Fibroblast of pulmonary artery (primary cell): ENCODE measurements at regions not wholly inside any gene's neighbourhood (a gene's known extent, or its start where the extent isn't known, plus 50 kb on each side); places are given as distances from the start of the nearest gene placed in this dataset.

ENCODE experiments used
- DNase-seq: peaks from one replicate; pipeline ENCODE4 v3.0.0-alpha.2; 2010; ENCODE audit warnings: low read depth
- H3K4me3 ChIP-seq: replicated peaks from 2 replicates; pipeline ENCODE4 v1.5.1; 2011; ENCODE audit warnings: low read depth, mild to moderate bottlenecking, control low read depth, low read length, moderate library complexity
- CTCF ChIP-seq: IDR thresholded peaks from 2 replicates; pipeline ENCODE4 v1.5.1; 2011; ENCODE audit warnings: mild to moderate bottlenecking, control low read depth, low read length, inconsistent platforms; ENCODE audit errors: missing control alignments

- no peak for DNase-seq
- H3K4me3 ChIP-seq = no peak overlapping the region
- TF ChIP-seq CTCF = no peak
These were observed 164.2 kb upstream of the MYL2 start for GRCh38 chr12:111084605-111085004.

DNA sequence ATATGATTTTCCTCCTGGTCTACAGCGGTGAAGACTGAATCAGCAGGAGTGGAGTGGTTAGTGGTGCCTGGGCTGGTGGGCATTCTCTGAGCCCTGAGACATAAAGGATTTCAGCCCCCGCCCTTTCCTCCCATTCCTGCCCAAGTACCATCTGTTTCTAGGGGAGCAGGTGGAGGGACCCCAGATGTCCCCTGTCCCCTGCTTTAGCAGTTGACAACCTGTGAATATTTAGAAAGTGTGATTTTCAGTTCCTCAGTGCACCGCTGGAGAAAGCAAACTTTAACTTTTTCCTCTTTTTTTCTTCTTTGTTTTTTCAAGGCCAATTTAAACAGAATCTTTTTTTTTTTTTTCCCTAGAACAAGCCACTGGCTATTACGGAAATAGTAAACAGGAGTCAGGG, 163.8 kb upstream of the MYL2 start:
- TF ChIP-seq CTCF = no peak
- DNase-seq = no peak
- H3K4me3 ChIP-seq = no peak overlapping the region

DNA sequence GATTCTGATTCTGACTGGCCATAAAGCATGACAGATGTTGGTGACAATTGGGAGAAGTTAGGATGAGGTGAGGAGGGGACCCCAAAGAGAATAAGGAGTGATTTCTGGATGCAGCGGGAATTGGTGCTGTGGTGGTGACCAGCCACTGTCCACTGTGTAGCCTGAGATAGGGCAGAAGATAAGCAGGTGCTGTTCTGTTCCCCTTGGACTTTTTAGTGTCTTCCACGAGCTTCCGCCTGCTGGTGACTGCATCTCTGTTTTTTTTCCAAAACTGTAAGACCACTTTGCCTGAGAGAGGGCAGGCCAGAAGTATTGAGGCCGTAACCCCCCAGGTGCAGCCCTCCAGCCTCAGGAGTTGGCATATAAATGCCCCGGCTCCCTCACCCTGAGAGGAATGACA, 161.2 kb upstream of the MYL2 start:
- no peak for DNase-seq

GRCh38 chr12:111078731-111079130, 158.4 kb upstream of the MYL2 start:
- TF ChIP-seq CTCF = no peak
- DNase-seq = no peak
- H3K4me3 ChIP-seq = no peak overlapping the region

More for the DNA sequence above, 161.2 kb upstream of the MYL2 start:
- H3K4me3 ChIP-seq = no peak overlapping the region
- no peak for TF ChIP-seq CTCF

DNA sequence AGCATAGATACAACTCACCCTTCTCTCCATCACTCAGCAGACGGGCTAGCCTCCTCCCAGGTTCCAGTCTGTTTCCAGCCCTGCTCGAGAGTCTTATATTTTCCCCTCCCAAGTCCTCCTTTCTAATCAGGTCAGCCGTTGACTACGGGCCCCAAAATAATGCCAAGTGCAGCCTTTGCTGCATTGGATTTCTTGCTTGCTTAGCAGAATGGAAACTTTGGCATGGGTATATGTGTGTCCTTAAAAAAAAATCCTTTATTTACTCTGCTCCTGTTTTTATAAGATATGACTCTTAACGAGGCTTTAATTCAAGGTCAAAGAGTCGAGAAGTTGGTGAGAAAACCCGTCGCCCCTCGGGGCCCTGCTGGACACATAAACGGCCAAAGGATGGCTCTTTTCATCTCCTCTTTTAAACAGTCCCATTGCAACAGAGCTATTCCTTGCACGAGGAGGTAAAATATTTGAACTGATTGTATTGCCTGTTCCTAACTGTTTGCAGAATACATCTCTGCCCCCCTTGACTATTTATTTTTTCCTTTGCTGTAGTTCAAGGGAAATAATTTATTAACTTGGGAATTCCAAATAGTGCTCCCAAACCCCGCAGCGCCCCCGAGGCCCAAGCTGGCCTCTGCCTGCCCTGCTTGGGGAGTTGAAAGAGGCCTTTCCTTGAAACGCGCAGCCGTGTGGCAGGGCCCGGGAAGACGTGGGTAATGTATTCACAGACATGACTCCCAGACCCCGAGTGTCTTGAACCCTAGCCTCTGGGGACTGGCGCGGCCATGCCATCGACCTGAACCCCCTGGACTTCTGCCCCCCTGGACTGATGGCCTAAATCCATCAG, 156.5 kb upstream of the MYL2 start:
- H3K4me3 ChIP-seq = no peak overlapping the region
- DNase-seq = no peak
- no peak for TF ChIP-seq CTCF

DNA sequence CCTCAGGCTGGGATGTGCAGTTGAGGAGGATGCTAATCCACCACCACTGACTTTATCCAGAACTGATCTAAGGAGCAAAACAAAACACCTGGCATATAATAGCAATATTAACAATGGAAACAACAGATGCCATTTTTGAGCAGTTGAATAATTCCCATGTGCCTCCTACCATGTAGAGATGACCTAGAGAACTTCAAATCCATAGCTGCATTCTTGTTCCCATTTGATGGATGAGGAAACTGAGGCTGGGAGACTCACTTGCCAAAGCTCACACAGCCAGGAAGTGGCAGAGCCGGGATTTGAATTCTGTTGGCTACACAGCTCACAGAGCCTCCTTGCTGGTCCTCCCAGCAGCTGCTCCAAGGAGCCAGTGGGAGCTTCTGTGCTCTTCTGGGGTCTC, 155.8 kb upstream of the MYL2 start:
- DNase-seq = no peak

More for the DNA sequence above, 155.8 kb upstream of the MYL2 start:
- TF ChIP-seq CTCF = no peak
- no peak overlapping the region for H3K4me3 ChIP-seq
